ENCODE measurements at regions not wholly inside any gene's neighbourhood (a gene's known extent, or its start where the extent isn't known, plus 50 kb on each side); places are given as distances from the start of the nearest gene placed in this dataset.

DNA sequence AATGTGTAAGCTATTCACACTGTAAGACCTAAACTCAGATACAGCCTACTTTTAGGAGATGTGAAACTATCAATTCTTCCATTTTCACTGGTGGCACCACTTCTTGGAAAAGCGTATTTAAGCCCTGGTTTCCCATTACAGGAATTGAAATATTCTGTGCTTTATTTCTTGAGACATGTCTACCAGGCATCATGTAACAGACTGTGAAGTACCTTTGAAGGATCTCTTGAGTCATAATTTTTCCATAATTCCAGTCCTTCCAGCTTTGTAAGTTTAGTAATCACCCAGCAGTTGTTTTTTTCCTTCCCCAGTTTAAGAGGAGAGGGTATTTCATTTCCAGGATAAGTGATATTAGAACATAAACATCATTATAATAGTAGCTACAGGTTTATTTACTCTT, 186.0 kb upstream of the PRPS1L1 start:
- CTCF ChIA-PET: no interaction called here
- POLR2A ChIA-PET: no interaction called here
- no peak for DNase-seq (ENCODE audit: extremely low spot score)
- TF ChIP-seq, protein P1, sequence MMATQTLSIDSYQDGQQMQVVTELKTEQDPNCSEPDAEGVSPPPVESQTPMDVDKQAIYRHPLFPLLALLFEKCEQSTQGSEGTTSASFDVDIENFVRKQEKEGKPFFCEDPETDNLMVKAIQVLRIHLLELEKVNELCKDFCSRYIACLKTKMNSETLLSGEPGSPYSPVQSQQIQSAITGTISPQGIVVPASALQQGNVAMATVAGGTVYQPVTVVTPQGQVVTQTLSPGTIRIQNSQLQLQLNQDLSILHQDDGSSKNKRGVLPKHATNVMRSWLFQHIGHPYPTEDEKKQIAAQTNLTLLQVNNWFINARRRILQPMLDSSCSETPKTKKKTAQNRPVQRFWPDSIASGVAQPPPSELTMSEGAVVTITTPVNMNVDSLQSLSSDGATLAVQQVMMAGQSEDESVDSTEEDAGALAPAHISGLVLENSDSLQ (IDR thresholded peaks at IDR 0.05): no peak
- no peak for TF ChIP-seq L3MBTL2 (conservative IDR thresholded peaks at IDR 0.05)
- no peak for TF ChIP-seq ELF4 (IDR thresholded peaks at IDR 0.05)
- no peak for TF ChIP-seq SUZ12 (IDR thresholded peaks at IDR 0.05)
- no peak for TF ChIP-seq SP1 (IDR thresholded peaks at IDR 0.05)
- no peak for TF ChIP-seq ARNT (IDR thresholded peaks at IDR 0.05)
- no peak for TF ChIP-seq FOXM1 (IDR thresholded peaks at IDR 0.05; ENCODE audit: borderline replicate concordance)

DNA sequence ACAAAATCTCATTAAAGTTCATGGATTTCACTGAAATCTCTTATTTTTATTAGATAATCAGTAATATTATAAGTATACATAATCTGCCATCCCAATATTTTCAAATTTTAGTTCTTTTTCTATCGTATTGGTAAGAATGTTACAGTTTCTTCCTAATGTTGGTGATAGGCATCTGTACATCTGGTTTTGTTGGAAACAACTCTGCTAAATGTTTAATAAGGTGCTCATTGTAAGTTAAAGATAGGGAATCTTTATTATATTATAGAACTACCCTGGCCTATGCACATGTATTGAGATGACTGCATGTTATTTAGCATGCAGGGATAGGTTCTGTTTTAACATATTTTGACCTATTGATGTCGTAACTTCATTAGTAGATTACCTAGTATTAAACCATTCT, 188.6 kb upstream of the PRPS1L1 start:
- POLR2A ChIA-PET: no interaction called here
- TF ChIP-seq SUZ12 (IDR thresholded peaks at IDR 0.05) (no peak), FOXK2 (IDR thresholded peaks at IDR 0.05) (no peak), HDGF (IDR thresholded peaks at IDR 0.05; ENCODE audit: borderline replicate concordance) (no peak), CTBP1 (IDR thresholded peaks at IDR 0.05; ENCODE audit: borderline replicate concordance) (no peak), NFRKB (IDR thresholded peaks at IDR 0.05) (no peak), L3MBTL2 (conservative IDR thresholded peaks at IDR 0.05) (no peak), SP1 (IDR thresholded peaks at IDR 0.05) (no peak), ELF4 (IDR thresholded peaks at IDR 0.05) (no peak), FOXM1 (IDR thresholded peaks at IDR 0.05; ENCODE audit: borderline replicate concordance) (no peak), ARNT (IDR thresholded peaks at IDR 0.05) (no peak), LEF1 (IDR thresholded peaks at IDR 0.05; ENCODE audit: borderline replicate concordance) (no peak), FOXA1 (IDR thresholded peaks at IDR 0.05) (no peak), ZNF384 (IDR thresholded peaks at IDR 0.05) (no peak), BHLHE40 (IDR thresholded peaks at IDR 0.05; ENCODE audit: borderline replicate concordance) (no peak), TARDBP (IDR thresholded peaks at IDR 0.05) (no peak)
- TF ChIP-seq, protein P1 (IDR thresholded peaks at IDR 0.05): no peak

DNA sequence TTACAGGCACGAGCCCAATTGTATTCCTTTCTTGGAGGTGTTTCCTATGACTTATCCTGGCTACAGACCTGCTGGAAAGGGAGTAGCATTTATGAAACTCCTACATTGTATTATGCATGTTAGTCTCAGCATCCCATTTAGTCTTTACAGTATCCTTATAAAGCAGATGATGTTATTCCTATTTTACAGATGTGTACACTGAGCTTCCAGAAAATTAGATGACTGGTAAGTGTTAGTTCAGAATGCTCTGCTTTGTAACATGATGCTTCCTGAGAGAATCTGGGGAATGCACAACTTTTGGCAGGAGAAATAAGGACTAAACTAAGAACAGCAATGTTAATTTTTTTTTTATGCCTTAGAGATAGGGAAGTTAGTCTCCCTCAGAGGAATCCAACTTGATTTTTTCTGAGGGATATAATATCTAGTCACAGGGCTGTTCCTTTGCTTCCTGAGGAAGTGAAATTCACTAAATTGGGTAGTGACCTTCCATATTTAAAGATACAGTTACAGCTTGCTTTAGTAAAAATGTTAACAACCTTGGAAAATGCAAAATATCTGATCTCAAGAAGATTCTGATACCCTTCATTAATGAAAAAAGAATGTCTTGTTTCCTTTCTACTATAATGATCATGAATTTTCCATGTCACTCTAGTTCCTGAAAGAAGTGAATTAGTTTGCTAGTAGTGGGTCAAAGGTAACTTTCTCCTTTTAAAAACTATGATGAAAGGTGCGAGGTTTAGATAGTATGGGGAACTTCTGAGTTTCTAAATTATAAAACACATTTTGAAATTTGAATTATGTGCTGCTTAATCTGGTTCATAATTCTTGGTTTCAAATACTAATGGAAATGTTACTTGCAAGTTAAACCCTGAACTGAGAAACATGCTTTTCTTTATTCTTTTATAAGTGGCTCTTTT, 194.0 kb upstream of the PRPS1L1 start:
- ChIA-PET CTCF (no interaction called here), POLR2A (no interaction called here)
- TF ChIP-seq FOXK2 (IDR thresholded peaks at IDR 0.05) (no peak), SP1 (IDR thresholded peaks at IDR 0.05) (no peak)
- DNase-seq (ENCODE audit: extremely low spot score): no peak

More for the DNA sequence above, 188.6 kb upstream of the PRPS1L1 start:
- CTCF ChIA-PET: interaction anchor here (1.0 kb wide), 1 partner anchor 129 kb away, joined by 4 read pairs; no protein-coding TSS in a partner anchor
- DNase-seq (ENCODE audit: extremely low spot score): no peak

DNA sequence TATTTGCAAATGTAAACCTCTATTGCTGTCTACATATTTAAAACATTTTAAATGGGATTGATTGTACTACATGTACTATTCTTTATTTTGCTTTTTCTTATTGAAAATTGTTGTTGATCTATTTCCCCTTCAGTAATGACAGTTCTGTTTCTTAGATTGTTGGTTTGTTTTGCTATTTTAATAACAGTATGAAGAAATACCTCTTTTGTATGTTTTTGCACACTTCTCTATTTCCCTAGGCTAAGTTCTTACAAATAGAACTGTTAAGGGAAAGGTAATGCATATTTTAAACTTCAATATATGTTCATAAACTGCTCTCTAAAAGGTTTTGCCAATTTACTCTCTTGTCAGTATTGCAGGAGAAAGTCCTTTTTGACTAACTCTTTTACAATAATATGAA, 195.0 kb upstream of the PRPS1L1 start:
- ChIA-PET CTCF (no interaction called here), POLR2A (no interaction called here)
- no peak for TF ChIP-seq HDGF (IDR thresholded peaks at IDR 0.05; ENCODE audit: borderline replicate concordance)
- TF ChIP-seq FOXA1 (IDR thresholded peaks at IDR 0.05): no peak
- no peak for TF ChIP-seq LEF1 (IDR thresholded peaks at IDR 0.05; ENCODE audit: borderline replicate concordance)
- TF ChIP-seq FOXM1 (IDR thresholded peaks at IDR 0.05; ENCODE audit: borderline replicate concordance): no peak
- no peak for TF ChIP-seq FOXK2 (IDR thresholded peaks at IDR 0.05)
- no peak for TF ChIP-seq BHLHE40 (IDR thresholded peaks at IDR 0.05; ENCODE audit: borderline replicate concordance)
- TF ChIP-seq NFRKB (IDR thresholded peaks at IDR 0.05): no peak
- no peak for TF ChIP-seq ZNF384 (IDR thresholded peaks at IDR 0.05)
- no peak for TF ChIP-seq TARDBP (IDR thresholded peaks at IDR 0.05)
- TF ChIP-seq SUZ12 (IDR thresholded peaks at IDR 0.05): no peak
- TF ChIP-seq, protein P1 (IDR thresholded peaks at IDR 0.05): no peak
- TF ChIP-seq ELF4 (IDR thresholded peaks at IDR 0.05): no peak
- TF ChIP-seq CTBP1 (IDR thresholded peaks at IDR 0.05; ENCODE audit: borderline replicate concordance): no peak
- TF ChIP-seq SP1 (IDR thresholded peaks at IDR 0.05): no peak
- TF ChIP-seq ARNT (IDR thresholded peaks at IDR 0.05): no peak
- no peak for TF ChIP-seq L3MBTL2 (conservative IDR thresholded peaks at IDR 0.05)
- DNase-seq (ENCODE audit: extremely low spot score): no peak

DNA sequence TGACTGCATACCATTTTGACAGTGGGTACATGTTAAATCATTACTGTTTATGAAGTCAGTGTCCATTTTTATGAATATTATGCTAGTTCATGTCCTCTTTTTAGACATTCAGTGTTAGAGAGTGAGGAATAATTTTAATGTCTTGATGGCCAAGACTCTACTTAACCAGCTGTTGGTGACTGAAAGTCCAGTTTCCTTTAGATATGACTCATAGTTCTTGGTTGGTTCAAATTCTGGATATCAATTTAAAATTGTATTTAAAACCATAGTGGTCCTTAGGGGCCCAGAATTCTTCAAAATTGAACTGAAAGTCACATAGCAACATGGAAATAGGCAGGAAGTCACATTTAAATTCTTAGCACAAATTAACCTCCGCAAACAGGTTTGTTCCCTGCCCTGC, 196.5 kb upstream of the PRPS1L1 start:
- TF ChIP-seq HDGF (IDR thresholded peaks at IDR 0.05; ENCODE audit: borderline replicate concordance): no peak
- no peak for TF ChIP-seq FOXA1 (IDR thresholded peaks at IDR 0.05)
- no peak for TF ChIP-seq TARDBP (IDR thresholded peaks at IDR 0.05)
- TF ChIP-seq, protein P1 (IDR thresholded peaks at IDR 0.05): no peak
- no peak for TF ChIP-seq NFRKB (IDR thresholded peaks at IDR 0.05)
- TF ChIP-seq ARNT (IDR thresholded peaks at IDR 0.05): no peak
- no peak for TF ChIP-seq FOXK2 (IDR thresholded peaks at IDR 0.05)
- TF ChIP-seq ZNF384 (IDR thresholded peaks at IDR 0.05): no peak
- TF ChIP-seq SUZ12 (IDR thresholded peaks at IDR 0.05): no peak
- TF ChIP-seq L3MBTL2 (conservative IDR thresholded peaks at IDR 0.05): no peak
- TF ChIP-seq CTBP1 (IDR thresholded peaks at IDR 0.05; ENCODE audit: borderline replicate concordance): no peak
- no peak for TF ChIP-seq ELF4 (IDR thresholded peaks at IDR 0.05)
- no peak for TF ChIP-seq SP1 (IDR thresholded peaks at IDR 0.05)
- no peak for TF ChIP-seq BHLHE40 (IDR thresholded peaks at IDR 0.05; ENCODE audit: borderline replicate concordance)
- no peak for TF ChIP-seq LEF1 (IDR thresholded peaks at IDR 0.05; ENCODE audit: borderline replicate concordance)
- TF ChIP-seq FOXM1 (IDR thresholded peaks at IDR 0.05; ENCODE audit: borderline replicate concordance): no peak
- ChIA-PET POLR2A (no interaction called here), CTCF (no interaction called here)
- DNase-seq (ENCODE audit: extremely low spot score): no peak
